ENCODE measurements at regions not wholly inside any gene's neighbourhood (a gene's known extent, or its start where the extent isn't known, plus 50 kb on each side); places are given as distances from the start of the nearest gene placed in this dataset.

- TF ChIP-seq CTCF (IDR thresholded peaks at IDR 0.05), result no peak
- no peak for TF ChIP-seq EP300 (IDR thresholded peaks at IDR 0.05)
- TF ChIP-seq POLR2A (IDR thresholded peaks at IDR 0.05), result no peak
- TF ChIP-seq POLR2AphosphoS5 (IDR thresholded peaks at IDR 0.05), result no peak
Measured at GRCh38 chr6:4516206-4516605, 260.0 kb upstream of the CDYL start.

Data from gastroesophageal sphincter (tissue), 3 donors.